OCI-LY7 (cell line): ENCODE measurements at regions not wholly inside any gene's neighbourhood (a gene's known extent, or its start where the extent isn't known, plus 50 kb on each side); places are given as distances from the start of the nearest gene placed in this dataset.

Experiments
- CTCF ChIP-seq: fragments of 200-600 bp; sonication (generic); conservative IDR thresholded peaks from 2 replicates; pipeline ENCODE4 v1.5.1; 2014; ENCODE audit warnings: mild to moderate bottlenecking, antibody characterized with exemption, low read length, moderate library complexity, mixed read lengths
- EZH2phosphoT487 ChIP-seq: fragments of 200-600 bp; sonication (generic); IDR thresholded peaks from 2 replicates; pipeline ENCODE4 v1.6.1; 2018; ENCODE audit warnings: low read depth, borderline replicate concordance, mild to moderate bottlenecking, mixed run types, antibody characterized with exemption, low read length, moderate library complexity, mixed read lengths

GRCh38 chr21:32203877-32204480, 74.9 kb downstream of the MIS18A start:
- TF ChIP-seq CTCF (no peak), EZH2phosphoT487 (no peak)
